ENCODE measurements at regions not wholly inside any gene's neighbourhood (a gene's known extent, or its start where the extent isn't known, plus 50 kb on each side); places are given as distances from the start of the nearest gene placed in this dataset.

DNA sequence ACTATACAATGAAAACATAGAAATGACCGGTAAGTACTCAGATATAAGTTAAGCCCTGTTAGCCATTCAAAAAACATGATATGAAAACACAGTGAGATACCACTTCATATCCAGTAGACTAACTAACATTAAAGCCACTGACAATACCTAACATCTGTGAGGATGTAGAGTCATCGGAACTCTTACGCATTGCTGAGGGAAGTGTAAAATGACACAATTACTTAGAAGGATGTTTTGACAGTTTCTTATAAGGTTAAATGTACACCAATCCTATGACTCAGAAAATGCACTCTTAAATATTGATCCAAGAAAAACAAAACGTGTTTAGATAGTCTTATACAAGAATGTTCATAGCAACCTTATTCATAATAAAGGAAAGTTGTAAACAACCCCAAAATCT lies 782.9 kb downstream of the BCL11B start:
- H3K27ac Mint-ChIP-seq (ENCODE audit: low read depth) = no peak overlapping the region
- H3K36me3 Mint-ChIP-seq (ENCODE audit: insufficient read depth) = no peaks in the 10 kb centered on the region
- ATAC-seq (replicated peaks; ENCODE audit: extremely low read depth, poor library complexity, severe bottlenecking) (no peak), DNase-seq (ENCODE audit: low spot score in 2 of 2) (no peak)
- H3K27me3 Mint-ChIP-seq = no peaks in the 10 kb centered on the region
- no peak overlapping the region for H3K4me3 Mint-ChIP-seq
- no peaks in the 10 kb centered on the region for H3K9me3 Mint-ChIP-seq
- H3K4me1 Mint-ChIP-seq = no peaks in the 10 kb centered on the region

- H3K27ac Mint-ChIP-seq (ENCODE audit: low read depth) = no peak overlapping the region
- H3K9me3 Mint-ChIP-seq = no peaks in the 10 kb centered on the region
- DNase-seq (ENCODE audit: low spot score in 2 of 2) (no peak), ATAC-seq (replicated peaks; ENCODE audit: extremely low read depth, poor library complexity, severe bottlenecking) (no peak)
- no peaks in the 10 kb centered on the region for H3K36me3 Mint-ChIP-seq (ENCODE audit: insufficient read depth)
- H3K4me1 Mint-ChIP-seq = no peaks in the 10 kb centered on the region
- no peaks in the 10 kb centered on the region for H3K27me3 Mint-ChIP-seq
- no peak overlapping the region for H3K4me3 Mint-ChIP-seq
Observed at GRCh38 chr14:98494582-98494981, 777.4 kb downstream of the BCL11B start.

DNA sequence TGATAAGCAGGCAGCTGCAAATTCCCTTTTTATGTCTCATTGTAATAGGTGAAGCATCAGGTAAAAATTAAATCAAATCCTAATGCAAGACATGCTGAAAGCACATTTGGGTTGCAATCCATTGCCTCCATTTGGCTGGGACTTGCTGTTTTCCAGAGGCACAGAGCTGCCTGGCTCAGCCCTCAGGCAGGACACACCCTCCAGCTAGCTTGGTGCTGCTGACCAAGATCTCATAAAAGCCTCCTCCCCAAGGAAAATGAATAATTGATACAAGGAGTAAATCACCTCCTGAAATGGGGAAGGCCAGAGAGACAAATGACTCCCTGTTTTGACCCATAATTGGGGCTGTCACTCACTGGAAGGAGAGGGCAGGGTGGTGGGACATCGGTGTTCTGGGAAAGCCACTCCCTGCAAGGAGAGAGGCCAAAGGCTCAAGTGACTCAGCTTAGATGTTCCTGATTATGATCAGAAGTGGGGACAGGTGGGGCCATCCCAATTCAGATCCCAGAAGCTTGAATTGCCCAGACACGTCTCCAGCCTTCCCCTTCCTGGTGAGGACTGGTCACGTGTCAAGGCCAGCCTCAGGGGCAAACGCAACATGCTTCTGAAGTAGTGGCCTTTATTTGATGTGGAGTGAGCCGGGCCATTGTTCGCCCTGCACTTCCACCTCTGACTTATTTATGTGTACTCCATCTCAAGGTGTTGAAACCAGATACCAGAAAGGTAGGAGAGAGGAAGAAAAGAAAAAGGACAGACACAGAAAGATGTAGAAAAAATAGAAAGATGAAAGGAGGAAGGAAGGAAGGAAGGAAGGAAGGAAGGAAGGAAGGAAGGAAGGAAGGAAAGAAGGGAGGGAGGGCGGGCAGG lies 773.7 kb downstream of the BCL11B start:
- no peaks in the 10 kb centered on the region for H3K27me3 Mint-ChIP-seq
- no peak overlapping the region for H3K4me3 Mint-ChIP-seq
- H3K4me1 Mint-ChIP-seq = no peaks in the 10 kb centered on the region
- ATAC-seq (replicated peaks; ENCODE audit: extremely low read depth, poor library complexity, severe bottlenecking) = no peak
- no peak overlapping the region for H3K27ac Mint-ChIP-seq (ENCODE audit: low read depth)
- no peaks in the 10 kb centered on the region for H3K9me3 Mint-ChIP-seq
- DNase-seq (ENCODE audit: low spot score in 2 of 2) = no peak
- no peaks in the 10 kb centered on the region for H3K36me3 Mint-ChIP-seq (ENCODE audit: insufficient read depth)

DNA sequence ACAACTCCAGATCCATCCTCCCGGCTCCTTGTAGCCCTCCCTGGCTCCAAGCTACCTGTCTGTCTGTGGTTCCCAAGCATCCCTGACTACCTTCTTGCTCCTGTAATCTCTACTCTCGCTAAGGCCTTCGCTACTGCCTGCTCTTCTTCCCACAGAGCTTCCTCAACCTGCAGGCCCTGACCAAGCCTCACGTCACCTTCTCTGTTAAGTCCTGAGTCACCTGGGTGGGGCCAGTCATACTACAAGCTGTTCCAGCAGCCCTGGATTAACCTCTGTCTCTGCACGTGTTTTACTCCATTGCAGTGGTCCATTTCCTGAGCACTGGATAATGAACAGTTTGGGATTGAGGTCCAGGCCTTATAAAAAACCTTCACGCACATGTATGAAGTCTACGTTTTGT lies 770.7 kb downstream of the BCL11B start:
- Mint-ChIP-seq H3K9me3 (no peaks in the 10 kb centered on the region), H3K4me3 (no peak overlapping the region), H3K36me3 (ENCODE audit: insufficient read depth) (no peaks in the 10 kb centered on the region), H3K27ac (ENCODE audit: low read depth) (no peak overlapping the region), H3K4me1 (no peaks in the 10 kb centered on the region), H3K27me3 (no peaks in the 10 kb centered on the region)
- DNase-seq (ENCODE audit: low spot score in 2 of 2) (no peak), ATAC-seq (replicated peaks; ENCODE audit: extremely low read depth, poor library complexity, severe bottlenecking) (no peak)

- Mint-ChIP-seq H3K27me3 (no peaks in the 10 kb centered on the region), H3K9me3 (no peaks in the 10 kb centered on the region), H3K4me1 (no peaks in the 10 kb centered on the region), H3K27ac (ENCODE audit: low read depth) (no peak overlapping the region), H3K4me3 (no peak overlapping the region), H3K36me3 (ENCODE audit: insufficient read depth) (no peaks in the 10 kb centered on the region)
- ATAC-seq (replicated peaks; ENCODE audit: extremely low read depth, poor library complexity, severe bottlenecking) (no peak), DNase-seq (ENCODE audit: low spot score in 2 of 2) (no peak)
Observed at GRCh38 chr14:98501836-98502235, 770.2 kb downstream of the BCL11B start.

DNA sequence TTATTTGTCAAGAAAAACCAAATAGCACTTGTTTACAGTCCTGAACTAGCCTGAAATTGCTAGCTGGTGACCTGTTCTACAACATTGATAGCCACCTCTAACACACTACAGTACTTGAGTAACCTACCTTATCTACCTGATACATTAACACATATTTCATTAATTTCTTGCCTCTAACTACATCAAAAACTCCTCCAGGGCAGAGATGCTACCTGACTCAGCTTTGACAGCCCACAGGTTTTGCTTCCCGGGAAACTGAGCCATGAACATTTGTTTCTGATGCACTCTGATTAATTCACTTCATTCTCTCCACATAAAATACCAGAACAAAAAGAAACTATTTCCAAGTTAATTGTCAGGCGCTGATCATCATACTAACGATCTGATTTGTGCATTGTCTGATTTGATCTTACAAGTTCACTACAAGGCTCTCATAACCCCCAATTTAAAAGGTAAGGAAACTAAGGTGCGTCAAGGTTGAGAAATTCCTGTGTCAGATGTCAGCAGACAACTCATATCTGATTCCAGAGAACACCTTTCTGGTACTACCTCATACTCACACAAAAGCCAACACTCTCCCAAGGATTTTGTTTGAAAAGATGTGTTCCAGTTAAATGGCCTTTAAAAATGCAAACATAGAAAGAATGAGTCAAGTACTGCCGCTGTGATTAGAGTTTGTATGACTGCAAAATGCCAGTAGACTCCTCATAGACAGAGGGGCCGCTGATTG lies 768.7 kb downstream of the BCL11B start:
- DNase-seq (ENCODE audit: low spot score in 2 of 2) = no peak
- no peaks in the 10 kb centered on the region for H3K9me3 Mint-ChIP-seq
- no peaks in the 10 kb centered on the region for H3K4me1 Mint-ChIP-seq
- H3K36me3 Mint-ChIP-seq (ENCODE audit: insufficient read depth) = no peaks in the 10 kb centered on the region
- H3K27me3 Mint-ChIP-seq = no peaks in the 10 kb centered on the region
- H3K4me3 Mint-ChIP-seq = no peak overlapping the region
- H3K27ac Mint-ChIP-seq (ENCODE audit: low read depth) = no peak overlapping the region
- no peak for ATAC-seq (replicated peaks; ENCODE audit: extremely low read depth, poor library complexity, severe bottlenecking)

- H3K27ac Mint-ChIP-seq (ENCODE audit: low read depth) = no peak overlapping the region
- peaks cover 6% of the 10 kb centered on the region for H3K9me3 Mint-ChIP-seq
- ATAC-seq (replicated peaks; ENCODE audit: extremely low read depth, poor library complexity, severe bottlenecking) (no peak), DNase-seq (ENCODE audit: low spot score in 2 of 2) (no peak)
- H3K4me3 Mint-ChIP-seq = no peak overlapping the region
- H3K27me3 Mint-ChIP-seq = no peaks in the 10 kb centered on the region
- peaks cover 3% of the 10 kb centered on the region for H3K4me1 Mint-ChIP-seq
- H3K36me3 Mint-ChIP-seq (ENCODE audit: insufficient read depth) = no peaks in the 10 kb centered on the region
Observed at GRCh38 chr14:98507264-98507663, 764.7 kb downstream of the BCL11B start.

- no peak for ATAC-seq (replicated peaks; ENCODE audit: extremely low read depth, poor library complexity, severe bottlenecking)
Observed at GRCh38 chr14:98510392-98510791, 761.6 kb downstream of the BCL11B start.

DNA sequence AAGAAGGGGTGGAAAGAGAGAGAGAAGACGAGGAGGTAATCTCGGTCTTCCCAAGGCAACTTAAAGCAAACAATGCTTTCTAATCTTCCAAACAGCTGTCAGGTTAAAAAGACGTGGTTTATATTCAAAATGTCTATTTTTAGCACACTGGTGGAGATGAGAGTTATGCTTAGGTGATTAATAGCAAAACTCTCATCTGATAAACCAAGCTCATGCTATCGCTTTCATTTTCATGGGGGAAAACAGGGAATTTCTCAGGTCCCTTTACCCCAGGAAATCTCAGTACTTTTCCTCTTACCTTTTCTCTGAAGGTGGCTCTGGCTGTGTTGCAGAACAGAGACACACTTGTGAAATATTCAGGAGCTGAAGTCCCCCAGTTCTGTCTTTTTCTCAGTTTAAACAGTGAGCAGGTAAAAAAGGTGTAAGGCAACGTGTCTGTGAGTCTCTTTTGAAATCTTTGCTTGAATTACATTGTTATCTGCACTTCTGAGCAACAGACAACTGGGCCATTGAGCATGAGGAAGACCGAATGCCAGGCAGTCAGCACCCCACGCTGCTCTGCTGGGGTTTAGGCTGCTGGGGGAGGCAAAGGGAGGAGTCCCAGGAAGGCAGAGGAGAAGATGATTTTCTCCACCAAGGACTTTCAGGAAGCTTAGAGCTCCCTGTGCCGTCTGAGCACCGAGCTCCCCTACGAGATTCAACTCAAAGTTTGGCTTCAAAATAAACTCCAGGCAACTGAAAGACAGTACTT lies 759.3 kb downstream of the BCL11B start:
- ATAC-seq (replicated peaks; ENCODE audit: extremely low read depth, poor library complexity, severe bottlenecking) = no peak
- H3K36me3 Mint-ChIP-seq (ENCODE audit: insufficient read depth) = no peaks in the 10 kb centered on the region
- no peak overlapping the region for H3K4me3 Mint-ChIP-seq
- H3K9me3 Mint-ChIP-seq = peaks cover 6% of the 10 kb centered on the region
- DNase-seq (ENCODE audit: low spot score in 2 of 2) = no peak
- H3K27ac Mint-ChIP-seq (ENCODE audit: low read depth) = no peak overlapping the region
- H3K4me1 Mint-ChIP-seq = peaks cover 11% of the 10 kb centered on the region
- no peaks in the 10 kb centered on the region for H3K27me3 Mint-ChIP-seq

More at GRCh38 chr14:98510392-98510791, 761.6 kb downstream of the BCL11B start:
- H3K9me3 Mint-ChIP-seq = peaks cover 6% of the 10 kb centered on the region
- no peak for DNase-seq (ENCODE audit: low spot score in 2 of 2)
- H3K4me3 Mint-ChIP-seq = no peak overlapping the region
- H3K4me1 Mint-ChIP-seq = peaks cover 11% of the 10 kb centered on the region
- no peaks in the 10 kb centered on the region for H3K27me3 Mint-ChIP-seq
- H3K36me3 Mint-ChIP-seq (ENCODE audit: insufficient read depth) = no peaks in the 10 kb centered on the region
- H3K27ac Mint-ChIP-seq (ENCODE audit: low read depth) = no peak overlapping the region

- no peak overlapping the region for H3K4me3 Mint-ChIP-seq
- H3K27me3 Mint-ChIP-seq = no peaks in the 10 kb centered on the region
- peaks cover 6% of the 10 kb centered on the region for H3K9me3 Mint-ChIP-seq
- no peak for ATAC-seq (replicated peaks; ENCODE audit: extremely low read depth, poor library complexity, severe bottlenecking)
- no peaks in the 10 kb centered on the region for H3K36me3 Mint-ChIP-seq (ENCODE audit: insufficient read depth)
- no peak overlapping the region for H3K27ac Mint-ChIP-seq (ENCODE audit: low read depth)
- DNase-seq (ENCODE audit: low spot score in 2 of 2) = no peak
- peaks cover 11% of the 10 kb centered on the region for H3K4me1 Mint-ChIP-seq
Observed at GRCh38 chr14:98513558-98513957, 758.4 kb downstream of the BCL11B start.

DNA sequence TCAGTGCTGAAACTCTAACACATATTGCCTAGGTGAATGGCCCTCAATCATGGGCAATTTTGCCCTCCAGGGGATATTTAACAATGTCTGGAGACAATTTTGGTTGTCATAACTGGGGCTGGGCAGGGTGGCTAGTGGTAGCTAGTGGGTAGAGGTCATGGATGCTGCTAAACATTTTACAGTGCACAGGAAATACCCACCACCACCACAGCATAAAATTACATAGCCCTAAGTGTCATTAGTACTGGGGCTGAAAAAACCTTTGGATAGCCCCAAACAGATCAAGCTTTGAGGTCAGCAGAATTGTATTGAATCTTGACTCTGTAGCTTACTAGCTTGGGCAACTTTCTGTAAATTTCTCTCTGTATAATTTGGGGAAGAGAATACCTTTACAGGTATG lies 758.0 kb downstream of the BCL11B start:
- peaks cover 6% of the 10 kb centered on the region for H3K9me3 Mint-ChIP-seq
- no peak for DNase-seq (ENCODE audit: low spot score in 2 of 2)
- peaks cover 11% of the 10 kb centered on the region for H3K4me1 Mint-ChIP-seq
- no peak for ATAC-seq (replicated peaks; ENCODE audit: extremely low read depth, poor library complexity, severe bottlenecking)
- no peaks in the 10 kb centered on the region for H3K27me3 Mint-ChIP-seq
- no peak overlapping the region for H3K4me3 Mint-ChIP-seq
- H3K27ac Mint-ChIP-seq (ENCODE audit: low read depth) = no peak overlapping the region
- H3K36me3 Mint-ChIP-seq (ENCODE audit: insufficient read depth) = no peaks in the 10 kb centered on the region

GRCh38 chr14:98536256-98536655 lies 735.7 kb downstream of the BCL11B start:
- no peak overlapping the region for H3K27ac Mint-ChIP-seq (ENCODE audit: low read depth)
- ATAC-seq (replicated peaks; ENCODE audit: extremely low read depth, poor library complexity, severe bottlenecking) (no peak), DNase-seq (ENCODE audit: low spot score in 2 of 2) (no peak)
- H3K9me3 Mint-ChIP-seq = no peaks in the 10 kb centered on the region
- no peaks in the 10 kb centered on the region for H3K36me3 Mint-ChIP-seq (ENCODE audit: insufficient read depth)
- H3K4me1 Mint-ChIP-seq = no peaks in the 10 kb centered on the region
- no peaks in the 10 kb centered on the region for H3K27me3 Mint-ChIP-seq
- H3K4me3 Mint-ChIP-seq = no peak overlapping the region

All from central memory CD8-positive, alpha-beta T cell (primary cell).